Gastrocnemius medialis (tissue), 4 donors: ENCODE measurements at regions not wholly inside any gene's neighbourhood (a gene's known extent, or its start where the extent isn't known, plus 50 kb on each side); places are given as distances from the start of the nearest gene placed in this dataset.

ENCODE experiments used
- POLR2A ChIP-seq, 2 donors: fragments of 450-650 bp; IDR thresholded peaks; one replicate each; pipeline ENCODE4 v1.6.1; 2017; ENCODE audit warnings: antibody characterized with exemption in 2 of 2, mild to moderate bottlenecking in 2 of 2, moderate library complexity in 2 of 2
- TF ChIP-seq, protein P1 (sequence below), 5 experiments: fragments of 450-650 bp in 3 of 5; fragments of 200-600 bp in 2 of 5; sonication (generic) in 2 of 5; IDR thresholded peaks in 4 of 5; conservative IDR thresholded peaks in 1 of 5; 1 replicate in 4 of 5; 2 replicates in 1 of 5; pipeline ENCODE4 v1.5.1; 2016 to 2019; ENCODE audit warnings: antibody characterized with exemption in 5 of 5, mild to moderate bottlenecking in 3 of 5, moderate library complexity in 3 of 5

DNA sequence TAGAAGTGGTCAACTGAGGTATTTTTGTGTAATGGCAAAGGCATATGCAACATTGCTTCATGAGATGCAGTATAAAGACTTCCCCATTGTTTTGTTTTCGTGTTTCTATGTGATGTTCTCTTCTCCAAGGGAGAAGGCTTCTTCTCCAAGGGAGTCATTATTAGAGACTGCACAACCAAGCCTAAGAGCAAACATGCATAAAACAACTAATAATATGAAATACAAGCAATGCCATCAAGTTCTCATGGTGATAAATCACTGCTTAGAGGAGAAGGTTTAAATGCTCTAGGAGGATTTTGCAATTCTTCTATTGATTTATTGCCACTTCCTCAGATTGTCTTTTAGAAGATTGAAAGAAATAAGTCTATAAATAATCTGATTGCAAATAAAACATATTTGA lies 524.4 kb downstream of the IRS1 start:
- TF ChIP-seq, protein P1, sequence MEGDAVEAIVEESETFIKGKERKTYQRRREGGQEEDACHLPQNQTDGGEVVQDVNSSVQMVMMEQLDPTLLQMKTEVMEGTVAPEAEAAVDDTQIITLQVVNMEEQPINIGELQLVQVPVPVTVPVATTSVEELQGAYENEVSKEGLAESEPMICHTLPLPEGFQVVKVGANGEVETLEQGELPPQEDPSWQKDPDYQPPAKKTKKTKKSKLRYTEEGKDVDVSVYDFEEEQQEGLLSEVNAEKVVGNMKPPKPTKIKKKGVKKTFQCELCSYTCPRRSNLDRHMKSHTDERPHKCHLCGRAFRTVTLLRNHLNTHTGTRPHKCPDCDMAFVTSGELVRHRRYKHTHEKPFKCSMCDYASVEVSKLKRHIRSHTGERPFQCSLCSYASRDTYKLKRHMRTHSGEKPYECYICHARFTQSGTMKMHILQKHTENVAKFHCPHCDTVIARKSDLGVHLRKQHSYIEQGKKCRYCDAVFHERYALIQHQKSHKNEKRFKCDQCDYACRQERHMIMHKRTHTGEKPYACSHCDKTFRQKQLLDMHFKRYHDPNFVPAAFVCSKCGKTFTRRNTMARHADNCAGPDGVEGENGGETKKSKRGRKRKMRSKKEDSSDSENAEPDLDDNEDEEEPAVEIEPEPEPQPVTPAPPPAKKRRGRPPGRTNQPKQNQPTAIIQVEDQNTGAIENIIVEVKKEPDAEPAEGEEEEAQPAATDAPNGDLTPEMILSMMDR (IDR thresholded peaks at IDR 0.05 in 4 of 5, conservative IDR thresholded peaks at IDR 0.05 in 1 of 5) = no peak
- no peak for TF ChIP-seq POLR2A (IDR thresholded peaks at IDR 0.05)
